ENCODE measurements at regions not wholly inside any gene's neighbourhood (a gene's known extent, or its start where the extent isn't known, plus 50 kb on each side); places are given as distances from the start of the nearest gene placed in this dataset.

GRCh38 chr12:102593134-102593533 is 112.8 kb upstream of the IGF1 start:
- H3K4me2 ChIP-seq (ENCODE audit: insufficient read depth, low read length), result no peak overlapping the region
- no peak for DNase-seq (ENCODE audit: insufficient read length, low spot score, missing footprints)
- no peaks in the 10 kb centered on the region for H3K79me2 ChIP-seq (ENCODE audit: insufficient read depth, low read length)
- no peaks in the 10 kb centered on the region for H3K4me1 ChIP-seq (ENCODE audit: insufficient read depth, low read length)
- no peak overlapping the region for H3K4me3 ChIP-seq (ENCODE audit: insufficient read depth, low read length)
- H3K27me3 ChIP-seq (ENCODE audit: insufficient read depth, low read length), result no peaks in the 10 kb centered on the region
- no peaks in the 10 kb centered on the region for H3K36me3 ChIP-seq (ENCODE audit: insufficient read depth, low read length)
- no peak overlapping the region for H2AFZ ChIP-seq (ENCODE audit: low read length)
- no peaks in the 10 kb centered on the region for H3K9me3 ChIP-seq (ENCODE audit: low read depth, low read length)
- H4K20me1 ChIP-seq (ENCODE audit: insufficient read depth, low read length), result no peaks in the 10 kb centered on the region
- H3K27ac ChIP-seq (ENCODE audit: low read depth, low read length), result no peak overlapping the region
- TF ChIP-seq, protein P1, sequence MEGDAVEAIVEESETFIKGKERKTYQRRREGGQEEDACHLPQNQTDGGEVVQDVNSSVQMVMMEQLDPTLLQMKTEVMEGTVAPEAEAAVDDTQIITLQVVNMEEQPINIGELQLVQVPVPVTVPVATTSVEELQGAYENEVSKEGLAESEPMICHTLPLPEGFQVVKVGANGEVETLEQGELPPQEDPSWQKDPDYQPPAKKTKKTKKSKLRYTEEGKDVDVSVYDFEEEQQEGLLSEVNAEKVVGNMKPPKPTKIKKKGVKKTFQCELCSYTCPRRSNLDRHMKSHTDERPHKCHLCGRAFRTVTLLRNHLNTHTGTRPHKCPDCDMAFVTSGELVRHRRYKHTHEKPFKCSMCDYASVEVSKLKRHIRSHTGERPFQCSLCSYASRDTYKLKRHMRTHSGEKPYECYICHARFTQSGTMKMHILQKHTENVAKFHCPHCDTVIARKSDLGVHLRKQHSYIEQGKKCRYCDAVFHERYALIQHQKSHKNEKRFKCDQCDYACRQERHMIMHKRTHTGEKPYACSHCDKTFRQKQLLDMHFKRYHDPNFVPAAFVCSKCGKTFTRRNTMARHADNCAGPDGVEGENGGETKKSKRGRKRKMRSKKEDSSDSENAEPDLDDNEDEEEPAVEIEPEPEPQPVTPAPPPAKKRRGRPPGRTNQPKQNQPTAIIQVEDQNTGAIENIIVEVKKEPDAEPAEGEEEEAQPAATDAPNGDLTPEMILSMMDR (IDR thresholded peaks at IDR 0.05; ENCODE audit: extremely low read depth, low read depth, low read length), result no peak

DNA sequence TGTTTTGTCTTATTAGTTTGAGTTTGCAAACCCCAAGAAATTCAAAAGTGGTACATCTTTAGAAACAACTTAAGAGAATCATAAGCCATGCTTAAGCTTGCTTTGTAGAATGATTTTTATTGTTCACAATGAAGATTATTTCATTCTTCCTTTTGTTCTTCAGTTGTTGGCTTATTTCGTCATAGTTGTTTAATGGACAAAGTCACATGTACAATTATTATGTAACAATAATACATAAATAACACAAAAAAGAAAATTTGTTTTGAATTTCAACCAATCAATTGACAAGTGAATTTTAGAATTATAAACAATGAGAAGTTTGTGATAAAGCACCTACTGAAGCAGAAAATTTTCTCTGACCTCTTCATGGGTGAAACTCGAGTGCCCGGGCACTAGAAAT is 111.8 kb upstream of the IGF1 start:
- DNase-seq (ENCODE audit: insufficient read length, low spot score, missing footprints), result no peak
- no peak overlapping the region for H2AFZ ChIP-seq (ENCODE audit: low read length)
- H3K9me3 ChIP-seq (ENCODE audit: low read depth, low read length), result no peaks in the 10 kb centered on the region
- TF ChIP-seq, protein P1 (IDR thresholded peaks at IDR 0.05; ENCODE audit: extremely low read depth, low read depth, low read length), result no peak
- no peak overlapping the region for H3K4me3 ChIP-seq (ENCODE audit: insufficient read depth, low read length)
- no peaks in the 10 kb centered on the region for H3K4me1 ChIP-seq (ENCODE audit: insufficient read depth, low read length)
- no peak overlapping the region for H3K27ac ChIP-seq (ENCODE audit: low read depth, low read length)
- no peaks in the 10 kb centered on the region for H3K36me3 ChIP-seq (ENCODE audit: insufficient read depth, low read length)
- H3K4me2 ChIP-seq (ENCODE audit: insufficient read depth, low read length), result no peak overlapping the region
- H3K27me3 ChIP-seq (ENCODE audit: insufficient read depth, low read length), result no peaks in the 10 kb centered on the region
- H4K20me1 ChIP-seq (ENCODE audit: insufficient read depth, low read length), result no peaks in the 10 kb centered on the region
- H3K79me2 ChIP-seq (ENCODE audit: insufficient read depth, low read length), result no peaks in the 10 kb centered on the region

DNA sequence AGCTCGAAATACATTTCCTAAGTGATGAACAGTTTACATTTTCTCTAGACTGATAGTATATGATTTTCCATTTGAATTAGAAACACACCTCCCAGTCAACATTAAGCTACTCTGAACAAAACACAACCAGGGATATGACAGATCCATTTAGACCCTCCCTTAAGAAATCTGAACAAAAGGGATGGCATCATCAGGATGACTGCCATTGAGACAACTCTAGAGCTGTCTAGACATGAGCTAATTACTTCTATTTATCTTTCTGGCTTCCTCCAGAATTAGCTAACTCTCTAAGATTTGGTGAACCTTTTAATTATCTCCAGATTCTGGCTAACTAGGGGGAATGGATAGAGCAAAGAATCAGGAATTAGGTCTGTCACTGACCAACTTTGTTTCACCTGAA is 92.9 kb upstream of the IGF1 start:
- no peaks in the 10 kb centered on the region for H3K36me3 ChIP-seq (ENCODE audit: insufficient read depth, low read length)
- H4K20me1 ChIP-seq (ENCODE audit: insufficient read depth, low read length), result no peaks in the 10 kb centered on the region
- no peaks in the 10 kb centered on the region for H3K79me2 ChIP-seq (ENCODE audit: insufficient read depth, low read length)
- no peak overlapping the region for H3K4me3 ChIP-seq (ENCODE audit: insufficient read depth, low read length)
- no peaks in the 10 kb centered on the region for H3K9me3 ChIP-seq (ENCODE audit: low read depth, low read length)
- TF ChIP-seq, protein P1 (IDR thresholded peaks at IDR 0.05; ENCODE audit: extremely low read depth, low read depth, low read length), result no peak
- no peaks in the 10 kb centered on the region for H3K27me3 ChIP-seq (ENCODE audit: insufficient read depth, low read length)
- no peak overlapping the region for H3K4me2 ChIP-seq (ENCODE audit: insufficient read depth, low read length)
- no peak overlapping the region for H2AFZ ChIP-seq (ENCODE audit: low read length)
- H3K4me1 ChIP-seq (ENCODE audit: insufficient read depth, low read length), result peaks cover 5% of the 10 kb centered on the region
- no peak for DNase-seq (ENCODE audit: insufficient read length, low spot score, missing footprints)
- H3K27ac ChIP-seq (ENCODE audit: low read depth, low read length), result no peak overlapping the region

GRCh38 chr12:102571889-102572288 is 91.5 kb upstream of the IGF1 start:
- no peak overlapping the region for H3K4me3 ChIP-seq (ENCODE audit: insufficient read depth, low read length)
- TF ChIP-seq, protein P1 (IDR thresholded peaks at IDR 0.05; ENCODE audit: extremely low read depth, low read depth, low read length), result no peak
- no peaks in the 10 kb centered on the region for H4K20me1 ChIP-seq (ENCODE audit: insufficient read depth, low read length)
- H3K79me2 ChIP-seq (ENCODE audit: insufficient read depth, low read length), result no peaks in the 10 kb centered on the region
- H3K36me3 ChIP-seq (ENCODE audit: insufficient read depth, low read length), result no peaks in the 10 kb centered on the region
- no peak for DNase-seq (ENCODE audit: insufficient read length, low spot score, missing footprints)
- no peaks in the 10 kb centered on the region for H3K9me3 ChIP-seq (ENCODE audit: low read depth, low read length)
- no peak overlapping the region for H3K27ac ChIP-seq (ENCODE audit: low read depth, low read length)
- peaks cover 19% of the 10 kb centered on the region for H3K4me1 ChIP-seq (ENCODE audit: insufficient read depth, low read length)
- H3K27me3 ChIP-seq (ENCODE audit: insufficient read depth, low read length), result no peaks in the 10 kb centered on the region
- peak overlapping the region; percentile 3 for H2AFZ ChIP-seq (ENCODE audit: low read length)
- no peak overlapping the region for H3K4me2 ChIP-seq (ENCODE audit: insufficient read depth, low read length)
